Endothelial cell of umbilical vein (primary cell): ENCODE measurements at regions not wholly inside any gene's neighbourhood (a gene's known extent, or its start where the extent isn't known, plus 50 kb on each side); places are given as distances from the start of the nearest gene placed in this dataset.

ENCODE experiments used
- BruUV-seq: library from RNA; stranded (reverse); fragments of 400-500 nt; replicated peaks from 2 replicates; lab custom pipeline; 2021; lab: Mats Ljungman, UMichigan
- CTCF ChIA-PET: fragments of 300-600, 350-600 bp; sonication (Branson Sonifier 250); formaldehyde crosslinking; loops from one replicate; lab custom pipeline; 2021; ENCODE audit warnings: antibody characterized with exemption, inconsistent platforms; lab: Charles Lee
- POLR2A ChIA-PET: fragments of 300-600, 350-600 bp; sonication (Branson Sonifier 250); formaldehyde crosslinking; loops from one replicate; lab custom pipeline; 2021; ENCODE audit warnings: antibody characterized with exemption, inconsistent platforms; lab: Charles Lee
- DNase-seq: peaks from one replicate; pipeline ENCODE4 v3.0.0-alpha.2; 2011; ENCODE audit warnings: low read depth, low spot score
- FAIRE-seq: peaks from 2 replicates; lab custom pipeline; 2011; peaks lifted over from hg19 to GRCh38; lab: Jason Lieb, UNC
- H2AFZ ChIP-seq: 2 replicates; pipeline ENCODE4 v1.6.0; 2012; ENCODE audit warnings: low read depth, low read length, control low read depth, inconsistent platforms
- H3K27ac ChIP-seq: 2 replicates; pipeline ENCODE4 v1.5.1; 2011; ENCODE audit warnings: low read depth, mild to moderate bottlenecking, control low read depth, low read length, moderate library complexity; ENCODE audit not compliant: insufficient read depth
- H3K27me3 ChIP-seq, 2 experiments: 2 replicates each; pipeline versions ENCODE4 v1.6.0 to v1.6.1; 2011; ENCODE audit warnings: low read length in 2 of 2, mixed read lengths in 1 of 2; ENCODE audit not compliant: control insufficient read depth in 2 of 2, insufficient read depth in 2 of 2
- H3K36me3 ChIP-seq, 2 experiments: 2 replicates in 1 of 2; 3 replicates in 1 of 2; pipeline ENCODE4 v1.5.1; 2011; ENCODE audit warnings: low read length in 2 of 2, mild to moderate bottlenecking in 1 of 2, moderate library complexity in 1 of 2; ENCODE audit not compliant: control insufficient read depth in 2 of 2, insufficient read depth in 2 of 2; ENCODE audit errors: extremely low read depth in 1 of 2
- H3K4me1 ChIP-seq: 3 replicates; pipeline ENCODE4 v1.5.1; 2011; ENCODE audit warnings: mild to moderate bottlenecking, low read length; ENCODE audit not compliant: control insufficient read depth, insufficient read depth; ENCODE audit errors: extremely low read depth
- H3K4me2 ChIP-seq: 2 replicates; pipeline ENCODE4 v1.6.1; 2011; ENCODE audit warnings: low read length, control low read depth, mixed read lengths; ENCODE audit not compliant: insufficient read depth
- H3K4me3 ChIP-seq, 3 experiments: fragments of 200-600 bp in 1 of 3; sonication (generic), shearing (Covaris generic) in 1 of 3; replicated peaks in 1 of 3; 2 replicates each; pipeline ENCODE4 v1.5.1; 2011 to 2016; ENCODE audit warnings: control low read depth in 3 of 3, low read length in 3 of 3, mild to moderate bottlenecking in 2 of 3, inconsistent platforms in 1 of 3, low read depth in 1 of 3, moderate library complexity in 1 of 3; ENCODE audit not compliant: insufficient read depth in 1 of 3
- H3K79me2 ChIP-seq: 2 replicates; pipeline ENCODE4 v1.6.0; 2012; ENCODE audit warnings: low read length, inconsistent platforms; ENCODE audit not compliant: control insufficient read depth, insufficient read depth
- H3K9ac ChIP-seq: replicated peaks from 2 replicates; pipeline ENCODE3; 2011; ENCODE audit warnings: low read length, control low read depth; ENCODE audit not compliant: insufficient read depth; ENCODE audit errors: extremely low read depth
- H3K9me1 ChIP-seq: replicated peaks from 3 replicates; pipeline ENCODE4 v1.6.0; 2011; ENCODE audit warnings: mild to moderate bottlenecking, low read length; ENCODE audit not compliant: control insufficient read depth, insufficient read depth; ENCODE audit errors: extremely low read depth
- H3K9me3 ChIP-seq: replicated peaks from 2 replicates; pipeline ENCODE4 v1.5.1; 2012; ENCODE audit warnings: low read length, inconsistent platforms; ENCODE audit not compliant: control insufficient read depth, insufficient read depth
- H4K20me1 ChIP-seq: replicated peaks from 2 replicates; pipeline ENCODE3; 2011; ENCODE audit warnings: mild to moderate bottlenecking, low read length; ENCODE audit not compliant: control insufficient read depth, insufficient read depth; ENCODE audit errors: extremely low read depth
- EZH2 ChIP-seq: IDR thresholded peaks from 2 replicates; pipeline ENCODE4 v1.6.1; 2012; ENCODE audit warnings: borderline replicate concordance, low read depth, mild to moderate bottlenecking, moderate library complexity, low read length, inconsistent platforms; ENCODE audit not compliant: severe bottlenecking
- FOS ChIP-seq: IDR thresholded peaks from 2 replicates; pipeline ENCODE4 v1.6.1; 2011; ENCODE audit warnings: mild to moderate bottlenecking, low read length, moderate library complexity, borderline replicate concordance; ENCODE audit not compliant: insufficient read depth
- GATA2 ChIP-seq: IDR thresholded peaks from 2 replicates; pipeline ENCODE4 v1.7.0; 2011; ENCODE audit warnings: low read depth, mild to moderate bottlenecking, moderate library complexity, mixed read lengths, low read length; ENCODE audit not compliant: insufficient read length, insufficient read depth
- JUN ChIP-seq: IDR thresholded peaks from 2 replicates; pipeline ENCODE4 v1.6.1; 2011; ENCODE audit warnings: borderline replicate concordance, low read depth; ENCODE audit not compliant: insufficient read length, insufficient read depth
- MAX ChIP-seq: IDR thresholded peaks from 2 replicates; pipeline ENCODE4 v1.6.1; 2011; ENCODE audit not compliant: insufficient read depth, insufficient read length
- MYC ChIP-seq: IDR thresholded peaks from one replicate; pipeline ENCODE4 v1.6.1; 2011; ENCODE audit warnings: mild to moderate bottlenecking, low read depth, low read length
- POLR2A ChIP-seq: IDR thresholded peaks from 2 replicates; pipeline ENCODE4 v1.6.1; 2012; ENCODE audit warnings: low read depth, mild to moderate bottlenecking, control low read depth, low read length
- dilution Hi-C: fragments of 300-500 bp; cut with MboI; formaldehyde crosslinking; loops from one replicate; pipeline ENCODE4 v1.15.0; 2019; ENCODE audit warnings: low sequenced_read_pairs; ENCODE audit not compliant: extremely low pct_ligation_motif_present
- intact Hi-C: fragments of 100-400 bp; cut with micrococcal nuclease; formaldehyde crosslinking; loops from one replicate; pipeline ENCODE4 v1.10.0; 2022
- TF ChIP-seq, protein P1 (sequence below), 2 donors: IDR thresholded peaks; 1 replicate in 1 of 2; 2 replicates in 1 of 2; pipeline ENCODE4 v1.5.1; 2011; ENCODE audit warnings: low read length in 2 of 2, mild to moderate bottlenecking in 2 of 2, moderate library complexity in 2 of 2, control low read depth in 1 of 2, inconsistent platforms in 1 of 2, low read depth in 1 of 2; ENCODE audit not compliant: insufficient read depth in 1 of 2; ENCODE audit errors: extremely low read depth in 1 of 2

DNA sequence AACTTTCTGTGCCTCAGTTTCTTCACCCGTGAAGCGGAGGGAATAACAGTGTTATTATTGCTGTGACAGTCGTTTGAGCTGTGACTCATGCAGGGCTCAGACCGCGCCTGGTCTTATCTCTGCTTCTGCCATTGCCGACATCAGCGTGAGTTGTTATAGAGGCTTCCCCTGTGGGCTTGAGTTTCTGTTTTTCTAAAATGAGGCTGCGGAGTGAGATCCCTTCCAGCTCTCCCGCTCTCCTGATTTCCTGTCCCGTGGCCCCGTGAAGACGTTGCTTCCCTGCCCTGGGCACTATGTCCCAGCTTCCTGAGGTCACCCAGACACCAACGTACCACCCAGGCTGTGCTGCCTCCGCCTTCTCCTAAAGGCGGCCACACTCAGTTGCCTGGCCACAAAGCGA lies 278.5 kb downstream of the BMP7 start:
- intact Hi-C loops: no loop called here
- TF ChIP-seq MAX (no peak), JUN (no peak), MYC (no peak), FOS (no peak), POLR2A (no peak), GATA2 (no peak), EZH2 (no peak)
- TF ChIP-seq, protein P1, sequence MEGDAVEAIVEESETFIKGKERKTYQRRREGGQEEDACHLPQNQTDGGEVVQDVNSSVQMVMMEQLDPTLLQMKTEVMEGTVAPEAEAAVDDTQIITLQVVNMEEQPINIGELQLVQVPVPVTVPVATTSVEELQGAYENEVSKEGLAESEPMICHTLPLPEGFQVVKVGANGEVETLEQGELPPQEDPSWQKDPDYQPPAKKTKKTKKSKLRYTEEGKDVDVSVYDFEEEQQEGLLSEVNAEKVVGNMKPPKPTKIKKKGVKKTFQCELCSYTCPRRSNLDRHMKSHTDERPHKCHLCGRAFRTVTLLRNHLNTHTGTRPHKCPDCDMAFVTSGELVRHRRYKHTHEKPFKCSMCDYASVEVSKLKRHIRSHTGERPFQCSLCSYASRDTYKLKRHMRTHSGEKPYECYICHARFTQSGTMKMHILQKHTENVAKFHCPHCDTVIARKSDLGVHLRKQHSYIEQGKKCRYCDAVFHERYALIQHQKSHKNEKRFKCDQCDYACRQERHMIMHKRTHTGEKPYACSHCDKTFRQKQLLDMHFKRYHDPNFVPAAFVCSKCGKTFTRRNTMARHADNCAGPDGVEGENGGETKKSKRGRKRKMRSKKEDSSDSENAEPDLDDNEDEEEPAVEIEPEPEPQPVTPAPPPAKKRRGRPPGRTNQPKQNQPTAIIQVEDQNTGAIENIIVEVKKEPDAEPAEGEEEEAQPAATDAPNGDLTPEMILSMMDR (IDR thresholded peaks at IDR 0.05; ENCODE audit: extremely low read depth in 1 of 2, insufficient read depth in 1 of 2, low read depth in 1 of 2, low read length in 2 of 2): no peak
- no peak for FAIRE-seq
- Histone ChIP-seq H4K20me1 (no peaks in the 10 kb centered on the region), H3K4me3 (no peak overlapping the region), H3K36me3 (no peaks in the 10 kb centered on the region), H3K9ac (no peak overlapping the region), H2AFZ (no peak overlapping the region), H3K4me2 (no peak overlapping the region), H3K79me2 (no peaks in the 10 kb centered on the region), H3K9me1 (no peaks in the 10 kb centered on the region), H3K9me3 (no peaks in the 10 kb centered on the region), H3K27ac (no peak overlapping the region), H3K27me3 (no peaks in the 10 kb centered on the region), H3K4me1 (no peaks in the 10 kb centered on the region)
- no peak for DNase-seq
- no TSS peak for BruUV-seq
- ChIA-PET POLR2A (no interaction called here), CTCF (no interaction called here)
- dilution Hi-C loops: no loop called here
